Midbrain (tissue), 1 donor: ENCODE measurements at regions not wholly inside any gene's neighbourhood (a gene's known extent, or its start where the extent isn't known, plus 50 kb on each side); places are given as distances from the start of the nearest gene placed in this dataset.
"Not testable (repeated sequence)": the region's sequence is repeated elsewhere in the genome, so short reads cannot be mapped to it uniquely, and the experiment has no call there.

Experiments used
- DNase-seq: peaks from one replicate; lab custom pipeline; 2025; lab: John Stamatoyannopoulos, UW

DNA sequence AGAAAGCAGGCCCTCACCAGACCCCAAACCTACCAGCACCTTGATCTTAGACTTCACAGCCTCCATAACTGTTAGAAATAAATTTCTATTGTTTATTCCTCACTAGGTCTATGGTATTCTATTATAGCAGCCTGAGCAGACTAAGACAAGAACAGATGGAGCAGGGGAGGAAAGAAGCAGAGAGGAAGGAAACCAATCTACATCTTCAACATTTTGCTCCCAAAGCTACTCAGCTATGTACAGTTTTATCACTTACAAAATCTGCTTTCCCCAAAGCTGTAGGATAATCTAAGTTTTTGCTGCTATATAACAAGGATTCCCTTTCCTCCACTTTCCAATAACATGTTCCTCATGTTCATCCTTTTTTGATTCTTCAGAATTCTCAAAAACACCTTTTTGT, 274.4 kb upstream of the CHAC2 start:
- DNase-seq = no peak

GRCh38 chr2:53490659-53491058, 276.9 kb upstream of the CHAC2 start:
- no peak for DNase-seq

- DNase-seq = not testable (repeated sequence)
These were observed 281.3 kb upstream of the CHAC2 start for GRCh38 chr2:53486185-53486899.

GRCh38 chr2:53485021-53485728, 282.4 kb upstream of the CHAC2 start:
- DNase-seq = no peak

GRCh38 chr2:53484531-53484930, 283.1 kb upstream of the CHAC2 start:
- no peak for DNase-seq

DNA sequence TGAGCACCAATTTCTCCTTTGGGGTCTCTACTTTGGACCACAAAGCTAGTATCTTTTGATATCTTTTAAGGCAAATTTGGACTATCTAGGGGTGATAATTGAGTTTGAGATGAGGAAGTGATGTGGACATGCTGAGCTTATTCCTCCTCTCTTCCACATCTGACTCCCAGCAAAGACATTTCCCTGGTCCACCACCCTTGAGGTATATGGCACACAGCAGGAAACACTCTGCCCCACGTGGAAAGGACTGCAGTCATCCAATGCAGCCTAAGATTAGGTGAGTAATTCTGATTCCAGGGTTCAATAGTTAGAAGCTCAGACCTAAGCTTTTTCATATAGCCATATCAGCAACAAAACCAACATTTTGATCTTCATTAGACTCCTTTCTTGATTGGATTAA, 290.1 kb upstream of the CHAC2 start:
- no peak for DNase-seq

GRCh38 chr2:53476834-53477233, 290.8 kb upstream of the CHAC2 start:
- DNase-seq = no peak

GRCh38 chr2:53475766-53476165, 291.8 kb upstream of the CHAC2 start:
- no peak for DNase-seq

DNA sequence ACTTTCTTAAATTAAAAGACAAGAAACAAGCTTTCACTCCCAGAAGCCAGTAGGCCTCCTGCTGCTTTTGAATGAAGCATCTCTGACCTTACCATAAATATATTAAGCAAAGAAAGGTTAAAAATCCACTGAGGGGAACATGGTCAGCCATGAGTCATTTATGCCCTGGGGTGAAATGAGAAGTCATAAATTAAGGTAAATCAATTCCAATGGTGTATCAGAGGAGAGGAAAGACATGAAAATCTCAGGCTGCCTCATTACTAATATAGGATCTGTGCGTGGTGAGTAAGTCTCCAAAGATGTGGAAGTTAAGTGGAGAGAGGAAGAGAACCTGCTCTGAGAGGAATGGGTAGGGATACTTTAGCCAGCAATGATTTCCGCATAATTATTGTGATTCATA, 292.3 kb upstream of the CHAC2 start:
- no peak for DNase-seq

DNA sequence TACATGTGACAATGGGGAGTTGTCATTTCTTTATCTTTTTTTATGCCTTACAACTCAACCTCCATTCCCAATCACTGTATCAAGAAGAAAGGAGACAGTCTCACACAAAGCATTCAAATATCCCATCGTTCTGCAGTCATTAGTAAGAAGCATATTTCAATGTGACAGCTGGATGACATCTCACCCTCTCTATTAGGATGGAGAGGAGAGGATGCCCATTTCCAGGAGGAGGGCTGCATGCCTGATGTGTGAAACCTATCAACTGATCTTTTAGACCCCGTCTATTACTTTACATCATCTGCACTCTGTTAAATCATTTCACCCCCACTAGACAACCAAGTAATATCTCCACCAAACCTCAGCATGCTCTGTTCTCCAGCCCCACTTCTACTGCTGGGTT, 292.7 kb upstream of the CHAC2 start:
- DNase-seq = no peak

DNA sequence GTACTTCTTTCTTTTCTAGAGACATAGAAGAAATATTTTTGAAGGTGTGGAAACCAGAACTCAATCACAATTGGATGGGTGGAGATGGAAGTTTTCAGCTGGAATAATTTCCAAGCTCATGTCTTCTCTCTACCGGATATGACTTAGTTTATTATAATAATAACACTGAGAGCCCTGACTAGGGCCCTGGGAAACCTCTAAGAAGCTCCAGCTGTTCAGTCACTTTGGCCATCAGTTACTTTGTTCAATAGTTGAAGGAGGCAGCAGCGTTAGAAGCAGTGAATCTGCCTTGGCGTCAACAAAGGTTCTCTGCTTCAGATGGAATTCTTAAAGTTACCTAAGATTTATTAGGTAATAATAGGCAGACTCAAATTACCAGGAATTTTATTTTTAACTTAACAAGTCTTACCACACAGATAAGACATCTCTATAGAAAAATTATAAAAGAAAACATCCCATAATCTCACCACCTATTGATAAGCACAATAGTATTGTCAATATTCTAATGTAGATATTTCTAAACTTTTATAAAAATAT, 293.8 kb upstream of the CHAC2 start:
- DNase-seq = no peak

DNA sequence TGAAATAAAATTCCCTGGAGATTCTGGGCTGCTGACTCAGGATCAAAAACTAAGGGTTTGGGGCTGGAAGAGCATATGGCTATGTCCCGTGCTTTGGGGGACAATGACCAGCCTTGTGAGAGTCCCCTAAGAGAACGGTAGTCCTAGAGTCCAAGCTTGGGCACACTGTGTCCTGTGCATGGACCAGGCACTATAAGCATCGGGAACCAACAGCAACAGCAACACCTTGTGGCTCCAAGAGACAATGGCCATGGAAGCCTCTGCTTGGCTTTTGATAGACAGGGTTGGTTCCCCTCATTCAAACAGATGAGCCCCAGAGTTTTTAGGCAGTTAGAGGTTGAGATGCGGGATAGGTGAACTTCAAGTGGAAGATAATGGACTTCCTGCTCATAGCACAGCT, 294.4 kb upstream of the CHAC2 start:
- no peak for DNase-seq

DNA sequence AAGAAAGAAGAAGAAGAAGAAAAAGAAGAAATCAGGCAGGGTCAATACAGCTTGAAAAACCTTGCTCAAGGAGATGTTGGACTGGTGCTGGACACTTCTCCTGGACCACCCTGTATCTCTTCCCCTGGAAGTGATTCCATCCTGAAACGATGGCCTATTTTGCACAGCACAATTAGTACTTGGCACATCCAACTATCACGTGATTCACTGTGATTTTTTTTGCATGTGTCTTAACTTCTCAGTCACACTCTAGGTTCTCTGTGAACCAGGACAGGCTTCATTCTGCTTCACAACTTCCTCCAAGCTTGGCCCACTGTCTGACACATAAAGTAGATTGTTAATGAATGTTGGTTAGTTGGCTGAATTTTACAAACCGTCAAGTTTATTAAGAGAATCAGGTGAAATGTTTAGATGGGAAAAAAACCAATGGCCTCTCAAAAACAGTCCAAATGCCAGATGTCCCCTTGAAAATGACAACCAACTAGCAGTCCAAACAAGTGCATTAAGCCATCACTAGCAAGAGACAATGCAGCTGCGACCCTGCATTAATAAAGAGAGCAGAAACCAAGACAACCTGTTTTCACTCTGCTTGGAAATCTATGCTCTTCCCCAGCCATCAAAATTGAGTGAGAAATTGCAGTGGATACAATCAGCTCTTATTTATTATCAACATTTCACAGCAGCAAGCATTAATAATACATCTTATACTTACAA, 300.0 kb upstream of the CHAC2 start:
- no peak for DNase-seq

- DNase-seq = no peak
These were observed 303.5 kb upstream of the CHAC2 start for GRCh38 chr2:53463806-53464726.

- DNase-seq = no peak
These were observed 306.7 kb upstream of the CHAC2 start for GRCh38 chr2:53460937-53461336.

GRCh38 chr2:53460347-53460746, 307.3 kb upstream of the CHAC2 start:
- no peak for DNase-seq

DNA sequence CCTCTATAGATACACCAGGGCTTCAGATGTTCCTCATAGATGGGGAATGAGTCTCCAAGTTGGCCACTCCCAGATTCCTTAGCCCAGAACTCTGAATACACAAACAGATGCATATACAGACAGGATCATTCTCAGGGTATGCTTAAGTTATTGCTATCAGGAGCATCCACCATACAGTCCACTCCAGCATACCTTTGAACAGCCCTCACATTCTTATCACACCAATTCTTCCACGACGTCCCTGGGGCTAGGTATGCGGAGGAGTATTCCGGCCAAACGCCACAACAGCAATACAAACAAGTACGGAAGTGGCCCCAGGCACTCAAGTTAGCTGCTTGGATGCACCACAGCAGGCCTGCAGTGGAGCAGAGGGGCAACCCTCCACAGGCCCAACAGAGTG, 312.5 kb upstream of the CHAC2 start:
- no peak for DNase-seq

- peak; percentile 26 for DNase-seq
These were observed 314.5 kb upstream of the CHAC2 start for GRCh38 chr2:53452957-53453748.

- DNase-seq = no peak
These were observed 315.2 kb upstream of the CHAC2 start for GRCh38 chr2:53452400-53452799.

DNA sequence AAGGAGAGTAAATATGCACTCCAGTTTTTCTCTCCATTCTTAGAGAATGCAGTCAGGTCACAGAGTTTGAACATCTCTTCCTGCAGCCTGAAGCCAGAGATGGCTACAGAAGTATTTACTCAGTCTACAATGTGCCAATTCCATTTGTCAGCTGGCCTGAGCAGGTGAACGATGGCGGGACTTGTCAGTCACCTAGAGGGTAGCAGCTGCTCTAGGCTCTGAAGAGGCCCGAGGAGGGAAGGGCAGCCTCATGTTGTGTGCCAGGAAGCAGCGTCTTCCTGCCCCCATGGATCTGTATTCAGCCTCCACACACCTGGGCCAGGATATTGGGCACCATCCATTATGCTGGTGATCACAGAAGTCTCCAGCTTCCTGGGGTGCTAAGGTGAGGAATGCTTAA, 316.7 kb upstream of the CHAC2 start:
- DNase-seq = no peak

DNA sequence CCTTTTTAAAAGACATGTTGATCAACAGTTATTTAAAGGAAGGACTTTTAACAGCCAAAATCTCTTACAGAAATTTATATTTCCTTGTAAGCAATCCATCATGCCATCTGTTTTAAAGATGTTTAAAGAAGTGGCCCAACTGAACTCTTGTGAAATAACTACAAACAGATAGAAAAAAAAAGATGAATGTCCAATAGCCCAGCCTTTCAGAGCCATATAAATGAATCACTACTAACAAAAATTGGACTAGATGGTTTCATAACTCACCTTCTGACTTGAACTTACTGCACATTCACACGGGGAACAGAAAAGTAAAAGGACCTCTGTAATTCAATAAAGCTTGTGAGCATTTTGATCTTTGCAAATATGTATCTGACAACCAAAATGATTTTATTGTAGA, 319.0 kb upstream of the CHAC2 start:
- DNase-seq = no peak
